DOHH2 (cell line): ENCODE measurements at regions not wholly inside any gene's neighbourhood (a gene's known extent, or its start where the extent isn't known, plus 50 kb on each side); places are given as distances from the start of the nearest gene placed in this dataset.

Experiments
- H3F3A ChIP-seq: fragments of 200-600 bp; sonication (generic), shearing (Covaris generic); 2 replicates; pipeline ENCODE4 v1.6.0; 2016; ENCODE audit warnings: antibody characterized with exemption, mild to moderate bottlenecking; ENCODE audit not compliant: control insufficient read depth, insufficient read depth
- H3K27ac ChIP-seq: fragments of 200-600 bp; sonication (generic); 2 replicates; pipeline ENCODE4 v1.5.1; 2014; ENCODE audit warnings: low read depth, mild to moderate bottlenecking, low read length, moderate library complexity
- H3K27me3 ChIP-seq: fragments of 200-600 bp; sonication (generic); 2 replicates; pipeline ENCODE4 v1.6.1; 2014; ENCODE audit warnings: mild to moderate bottlenecking, low read length, mixed read lengths; ENCODE audit not compliant: control insufficient read depth
- H3K36me3 ChIP-seq: fragments of 200-600 bp; sonication (generic); 2 replicates; pipeline ENCODE4 v1.6.1; 2014; ENCODE audit warnings: mild to moderate bottlenecking, low read length, moderate library complexity, mixed read lengths; ENCODE audit not compliant: control insufficient read depth
- H3K4me1 ChIP-seq: fragments of 200-600 bp; sonication (generic); 2 replicates; pipeline ENCODE4 v1.6.1; 2014; ENCODE audit warnings: mild to moderate bottlenecking, low read length, mixed read lengths; ENCODE audit not compliant: control insufficient read depth
- H3K4me2 ChIP-seq: fragments of 200-600 bp; sonication (generic); 2 replicates; pipeline ENCODE4 v1.6.0; 2014; ENCODE audit warnings: mild to moderate bottlenecking, low read length, moderate library complexity
- H3K4me3 ChIP-seq: fragments of 200-600 bp; sonication (generic); 2 replicates; pipeline ENCODE4 v1.5.1; 2014; ENCODE audit warnings: mild to moderate bottlenecking, low read length, mixed read lengths
- H3K79me2 ChIP-seq: fragments of 200-600 bp; sonication (generic); 2 replicates; pipeline ENCODE4 v1.6.1; 2014; ENCODE audit warnings: mild to moderate bottlenecking, low read length, mixed read lengths; ENCODE audit not compliant: control insufficient read depth
- H3K9me2 ChIP-seq: fragments of 200-600 bp; sonication (generic); replicated peaks from 2 replicates; pipeline ENCODE4 v1.6.1; 2014; ENCODE audit warnings: mild to moderate bottlenecking, low read length, mixed read lengths; ENCODE audit not compliant: control insufficient read depth
- H3K9me3 ChIP-seq: fragments of 200-600 bp; sonication (generic); 2 replicates; pipeline ENCODE4 v1.6.1; 2014; ENCODE audit warnings: antibody characterized with exemption, low read length, mixed read lengths; ENCODE audit not compliant: control insufficient read depth, insufficient read depth
- H4K20me1 ChIP-seq: fragments of 200-600 bp; sonication (generic); 2 replicates; pipeline ENCODE4 v1.6.0; 2014; ENCODE audit warnings: low read depth, mild to moderate bottlenecking, antibody characterized with exemption, low read length, moderate library complexity; ENCODE audit not compliant: control insufficient read depth, insufficient read depth
- CTCF ChIP-seq: fragments of 200-600 bp; sonication (generic); IDR thresholded peaks from one replicate; pipeline ENCODE4 v1.5.1; 2014; ENCODE audit warnings: antibody characterized with exemption, mild to moderate bottlenecking, low read depth, low read length; ENCODE audit not compliant: poor library complexity, severe bottlenecking
- EZH2phosphoT487 ChIP-seq: fragments of 200-600 bp; sonication (generic); IDR thresholded peaks from 2 replicates; pipeline ENCODE4 v1.6.1; 2017; ENCODE audit warnings: borderline replicate concordance, mild to moderate bottlenecking, antibody characterized with exemption, low read length, moderate library complexity, mixed read lengths

- Histone ChIP-seq H3K4me1 (no peaks in the 10 kb centered on the region), H3K27me3 (no peaks in the 10 kb centered on the region), H3K36me3 (no peaks in the 10 kb centered on the region), H4K20me1 (no peaks in the 10 kb centered on the region), H3K9me3 (peaks cover 4% of the 10 kb centered on the region; the same call in 1 of the 2 replicates), H3K9me2 (no peaks in the 10 kb centered on the region), H3F3A (no peaks in the 10 kb centered on the region), H3K79me2 (no peaks in the 10 kb centered on the region), H3K4me3 (no peak overlapping the region), H3K4me2 (no peak overlapping the region), H3K27ac (no peak overlapping the region)
- TF ChIP-seq EZH2phosphoT487: no peak
- no peak for TF ChIP-seq CTCF
These were observed 61.7 kb upstream of the MRPS6 start for GRCh38 chr21:34011660-34012059.

- H3K9me3 ChIP-seq: no peaks in the 10 kb centered on the region; the same call in 1 of the 2 replicates
These were observed 64.2 kb upstream of the MRPS6 start for GRCh38 chr21:34009193-34009592.

GRCh38 chr21:34008618-34009017 is 64.8 kb upstream of the MRPS6 start:
- H3K27ac ChIP-seq: no peak overlapping the region
- no peaks in the 10 kb centered on the region for H4K20me1 ChIP-seq
- TF ChIP-seq EZH2phosphoT487 (no peak), CTCF (no peak)
- no peaks in the 10 kb centered on the region for H3K36me3 ChIP-seq
- no peaks in the 10 kb centered on the region for H3K4me1 ChIP-seq
- H3K9me3 ChIP-seq: no peaks in the 10 kb centered on the region; the same call in 1 of the 2 replicates
- no peaks in the 10 kb centered on the region for H3F3A ChIP-seq
- H3K4me3 ChIP-seq: no peak overlapping the region
- no peaks in the 10 kb centered on the region for H3K9me2 ChIP-seq
- H3K27me3 ChIP-seq: no peaks in the 10 kb centered on the region
- H3K79me2 ChIP-seq: no peaks in the 10 kb centered on the region
- H3K4me2 ChIP-seq: no peak overlapping the region

More at GRCh38 chr21:34009193-34009592, 64.2 kb upstream of the MRPS6 start:
- no peak overlapping the region for H3K27ac ChIP-seq
- H3F3A ChIP-seq: no peaks in the 10 kb centered on the region
- TF ChIP-seq CTCF (no peak), EZH2phosphoT487 (no peak)
- H3K4me1 ChIP-seq: no peaks in the 10 kb centered on the region
- H3K4me2 ChIP-seq: no peak overlapping the region
- no peaks in the 10 kb centered on the region for H3K79me2 ChIP-seq
- H3K9me2 ChIP-seq: no peaks in the 10 kb centered on the region
- H4K20me1 ChIP-seq: no peaks in the 10 kb centered on the region
- no peak overlapping the region for H3K4me3 ChIP-seq
- H3K36me3 ChIP-seq: no peaks in the 10 kb centered on the region
- no peaks in the 10 kb centered on the region for H3K27me3 ChIP-seq

GRCh38 chr21:34006611-34007168 is 66.7 kb upstream of the MRPS6 start:
- Histone ChIP-seq H3K36me3 (no peaks in the 10 kb centered on the region), H3K4me3 (no peak overlapping the region), H3K4me2 (no peak overlapping the region), H3K9me3 (no peaks in the 10 kb centered on the region; the same call in 1 of the 2 replicates), H3K27ac (no peak overlapping the region), H3K79me2 (no peaks in the 10 kb centered on the region), H3F3A (no peaks in the 10 kb centered on the region), H4K20me1 (no peaks in the 10 kb centered on the region), H3K9me2 (no peaks in the 10 kb centered on the region), H3K4me1 (no peaks in the 10 kb centered on the region), H3K27me3 (no peaks in the 10 kb centered on the region)
- TF ChIP-seq EZH2phosphoT487 (no peak), CTCF (no peak)
